B cell (primary cell): ENCODE measurements at regions not wholly inside any gene's neighbourhood (a gene's known extent, or its start where the extent isn't known, plus 50 kb on each side); places are given as distances from the start of the nearest gene placed in this dataset.

Experiments used
- ATAC-seq: fragments of 200-7000 bp; cut with Tn5 transposase; one replicate; pipeline ENCODE4 v1.10.0; 2021; ENCODE audit warnings: low read depth, mild to moderate bottlenecking, moderate number of reproducible peaks, moderate library complexity
- CTCF ChIA-PET: fragments of 350-600 bp; sonication (Branson Sonifier 250); formaldehyde crosslinking; loops from one replicate; lab custom pipeline; 2021; ENCODE audit warnings: antibody characterized with exemption, inconsistent platforms; lab: Charles Lee
- POLR2A ChIA-PET: fragments of 350-600 bp; sonication (Branson Sonifier 250); formaldehyde crosslinking; loops from one replicate; lab custom pipeline; 2021; ENCODE audit warnings: antibody characterized with exemption; lab: Charles Lee
- DNase-seq: peaks from one replicate; pipeline ENCODE4 v3.0.0; 2013
- H2AFZ ChIP-seq: 2 replicates; pipeline ENCODE4 v1.6.1; 2012; ENCODE audit warnings: mild to moderate bottlenecking, low read depth, low read length; ENCODE audit not compliant: insufficient read depth, poor library complexity, severe bottlenecking
- H3K27ac ChIP-seq, 2 donors: 1 replicate in 1 of 2; 2 replicates in 1 of 2; pipeline ENCODE4 v1.5.1; 2012 to 2013; ENCODE audit warnings: low read length in 2 of 2, mild to moderate bottlenecking in 2 of 2, moderate library complexity in 1 of 2
- H3K27me3 ChIP-seq, 4 experiments: fragments of 200-600 bp in 1 of 4; sonication (generic) in 1 of 4; replicated peaks in 1 of 4; 1 replicate in 2 of 4; 2 replicates in 2 of 4; pipeline versions ENCODE4 v1.6.1 to v1.7.0; 2013 to 2016; ENCODE audit warnings: low read length in 3 of 4, mild to moderate bottlenecking in 2 of 4, mixed read lengths in 1 of 4, moderate library complexity in 1 of 4; ENCODE audit not compliant: insufficient read depth in 4 of 4, control insufficient read depth in 3 of 4; ENCODE audit errors: control extremely low read depth in 1 of 4
- H3K36me3 ChIP-seq, 2 experiments: replicated peaks in 1 of 2; 1 replicate in 1 of 2; 2 replicates in 1 of 2; pipeline versions ENCODE4 v1.6.1 to v1.7.1; 2013; ENCODE audit warnings: low read length in 1 of 2; ENCODE audit not compliant: insufficient read depth in 2 of 2, control insufficient read depth in 1 of 2; ENCODE audit errors: control extremely low read depth in 1 of 2, extremely low read depth in 1 of 2
- H3K4me1 ChIP-seq, 2 donors: fragments of 200-600 bp in 1 of 2; sonication (generic) in 1 of 2; 1 replicate in 1 of 2; 2 replicates in 1 of 2; pipeline versions ENCODE4 v1.5.1 to v1.6.1; 2013 to 2017; ENCODE audit warnings: low read length in 2 of 2; ENCODE audit not compliant: control insufficient read depth in 2 of 2, insufficient read depth in 2 of 2
- H3K4me2 ChIP-seq: replicated peaks from 2 replicates; pipeline ENCODE3; 2012; ENCODE audit warnings: mild to moderate bottlenecking, low read depth, low read length; ENCODE audit not compliant: poor library complexity, severe bottlenecking
- H3K4me3 ChIP-seq, 5 experiments: fragments of 200-600 bp in 1 of 5; sonication (generic) in 1 of 5; 1 replicate in 3 of 5; 2 replicates in 2 of 5; pipeline versions ENCODE4 v1.5.1 to v1.7.0; 2011 to 2016; ENCODE audit warnings: low read length in 4 of 5, mild to moderate bottlenecking in 4 of 5, low read depth in 2 of 5, control low read depth in 1 of 5, moderate library complexity in 1 of 5; ENCODE audit not compliant: insufficient read depth in 1 of 5; ENCODE audit errors: control extremely low read depth in 1 of 5, extremely low read depth in 1 of 5
- H3K79me2 ChIP-seq: fragments of 200-600 bp; sonication (generic); one replicate; pipeline ENCODE4 v1.6.0; 2016; ENCODE audit warnings: low read length; ENCODE audit not compliant: control insufficient read depth, insufficient read depth
- H3K9ac ChIP-seq: fragments of 200-600 bp; sonication (generic); 2 replicates; pipeline ENCODE4 v1.6.1; 2017; ENCODE audit warnings: mild to moderate bottlenecking, low read length, moderate library complexity
- H3K9me3 ChIP-seq, 3 donors: one replicate each; pipeline versions ENCODE4 v1.6.1 to v1.7.1; 2013; ENCODE audit warnings: low read length in 2 of 3; ENCODE audit not compliant: control insufficient read depth in 2 of 3, insufficient read depth in 1 of 3; ENCODE audit errors: control extremely low read depth in 1 of 3
- H4K20me1 ChIP-seq: 2 replicates; pipeline ENCODE4 v1.6.0; 2012; ENCODE audit warnings: mild to moderate bottlenecking, low read length; ENCODE audit not compliant: insufficient read depth, control insufficient read depth, poor library complexity, severe bottlenecking
- H3K27ac Mint-ChIP-seq: one replicate; pipeline ENCODE4 v1.8.0; 2021; ENCODE audit warnings: mixed read lengths
- H3K27me3 Mint-ChIP-seq: one replicate; pipeline ENCODE4 v1.8.0; 2021; ENCODE audit warnings: mixed read lengths
- H3K4me1 Mint-ChIP-seq: one replicate; pipeline ENCODE4 v1.8.0; 2021; ENCODE audit warnings: mixed read lengths
- H3K4me3 Mint-ChIP-seq: one replicate; pipeline ENCODE4 v1.8.0; 2021; ENCODE audit warnings: mixed read lengths
- H3K9me3 Mint-ChIP-seq: one replicate; pipeline ENCODE4 v1.8.0; 2022; ENCODE audit warnings: mixed read lengths; ENCODE audit not compliant: insufficient read depth
- CTCF ChIP-seq: fragments of 200-600 bp; IDR thresholded peaks from one replicate; pipeline ENCODE4 v1.8.0; 2022; ENCODE audit warnings: antibody characterized with exemption, mild to moderate bottlenecking
- EZH2 ChIP-seq: IDR thresholded peaks from 2 replicates; pipeline ENCODE4 v1.6.1; 2012; ENCODE audit warnings: borderline replicate concordance, low read depth, mild to moderate bottlenecking, moderate library complexity, low read length; ENCODE audit not compliant: insufficient read depth, poor library complexity, severe bottlenecking
- WGBS: methylation state at CpG from one replicate; pipeline ENCODE4 v1.1.5; 2013; ENCODE audit warnings: missing lambda C conversion rate; ENCODE audit not compliant: insufficient coverage; 5-methylcytosine and 5-hydroxymethylcytosine counted together
- intact Hi-C: fragments of 100-400 bp; cut with micrococcal nuclease; formaldehyde crosslinking; loops from one replicate; pipeline ENCODE4 v1.10.0; 2022

GRCh38 chr2:9078405-9078804 lies 74.9 kb upstream of the MBOAT2 start:
- Histone ChIP-seq H3K9ac (no peak overlapping the region), H3K4me2 (no peak overlapping the region), H3K4me1 (no peaks in the 10 kb centered on the region), H3K27ac (no peak overlapping the region), H3K4me3 (no peak overlapping the region), H3K36me3 (no peaks in the 10 kb centered on the region), H3K27me3 (no peaks in the 10 kb centered on the region), H3K9me3 (peaks cover 0 to 4% (median 3%) of the 10 kb centered on the region in 3 donors), H2AFZ (no peak overlapping the region), H3K79me2 (no peaks in the 10 kb centered on the region), H4K20me1 (no peaks in the 10 kb centered on the region)
- Mint-ChIP-seq H3K27me3 (no peaks in the 10 kb centered on the region), H3K9me3 (peaks cover 6% of the 10 kb centered on the region), H3K4me1 (no peaks in the 10 kb centered on the region), H3K27ac (no peak overlapping the region), H3K4me3 (no peak overlapping the region)
- DNase-seq = no peak
- ChIA-PET CTCF (no interaction called here), POLR2A (no interaction called here)
- TF ChIP-seq EZH2 = no peak
- no peak for TF ChIP-seq CTCF
- intact Hi-C loops = no loop called here
- no CpG with 5 or more reads among the region's 8 CpGs for WGBS
- no peak for ATAC-seq

- no peak overlapping the region for H3K4me3 Mint-ChIP-seq
- ATAC-seq = no peak
- CTCF ChIA-PET = no interaction called here
Observed at GRCh38 chr2:9077691-9078090, 74.2 kb upstream of the MBOAT2 start.

More at GRCh38 chr2:9077691-9078090, 74.2 kb upstream of the MBOAT2 start:
- Mint-ChIP-seq H3K9me3 (peaks cover 3% of the 10 kb centered on the region), H3K4me1 (no peaks in the 10 kb centered on the region), H3K27me3 (no peaks in the 10 kb centered on the region), H3K27ac (no peak overlapping the region)
- H3K9me3 ChIP-seq = peaks cover 0 to 4% (median 3%) of the 10 kb centered on the region in 3 donors
- H3K27me3 ChIP-seq = no peaks in the 10 kb centered on the region
- H2AFZ ChIP-seq = no peak overlapping the region
- POLR2A ChIA-PET = no interaction called here
- H3K4me1 ChIP-seq = no peaks in the 10 kb centered on the region
- WGBS = 76% methylated on average over 2 of the region's 2 CpGs
- H3K79me2 ChIP-seq = no peaks in the 10 kb centered on the region
- TF ChIP-seq CTCF (no peak), EZH2 (no peak)
- H3K36me3 ChIP-seq = no peaks in the 10 kb centered on the region
- no peak overlapping the region for H3K4me3 ChIP-seq
- no peak overlapping the region for H3K27ac ChIP-seq
- H3K4me2 ChIP-seq = no peak overlapping the region
- no peak overlapping the region for H3K9ac ChIP-seq
- no peak for DNase-seq
- intact Hi-C loops = no loop called here
- no peaks in the 10 kb centered on the region for H4K20me1 ChIP-seq
